ENCODE measurements at regions not wholly inside any gene's neighbourhood (a gene's known extent, or its start where the extent isn't known, plus 50 kb on each side); places are given as distances from the start of the nearest gene placed in this dataset.

GRCh38 chr1:113185463-113186104 lies 112.6 kb downstream of the LRIG2 start:
- H3K4me1 Mint-ChIP-seq: no peaks in the 10 kb centered on the region
- H3K9me3 Mint-ChIP-seq: peaks cover 0 to 18% (median 15%) of the 10 kb centered on the region in 7 donors
- H3K27me3 Mint-ChIP-seq: peaks cover 13 to 37% (median 13%) of the 10 kb centered on the region in 3 donors
- ATAC-seq (ENCODE audit: low read depth in 2 of 2) (no peak), DNase-seq (no peak)
- H3K36me3 Mint-ChIP-seq: no peaks in the 10 kb centered on the region
- H3K27ac Mint-ChIP-seq: no peak overlapping the region
- H3K4me3 Mint-ChIP-seq: no peak overlapping the region

GRCh38 chr1:113190078-113190477 lies 117.1 kb downstream of the LRIG2 start:
- H3K27ac Mint-ChIP-seq: peak overlapping the region in 1 of 6 donors; percentile 74
- ATAC-seq (ENCODE audit: low read depth in 2 of 2): no peak
- no peak overlapping the region for H3K4me3 Mint-ChIP-seq
- H3K27me3 Mint-ChIP-seq: peaks cover 14 to 24% (median 14%) of the 10 kb centered on the region in 3 donors
- H3K4me1 Mint-ChIP-seq: peaks cover 6 to 11% (median 7%) of the 10 kb centered on the region in 3 donors
- H3K36me3 Mint-ChIP-seq: peaks cover 0 to 10% of the 10 kb centered on the region in 2 donors
- no peak for DNase-seq
- H3K9me3 Mint-ChIP-seq: peaks cover 5 to 21% (median 9%) of the 10 kb centered on the region in 7 donors

GRCh38 chr1:113190930-113191329 lies 117.9 kb downstream of the LRIG2 start:
- Mint-ChIP-seq H3K9me3 (peaks cover 0 to 16% (median 6%) of the 10 kb centered on the region in 7 donors), H3K4me1 (peaks cover 6 to 11% (median 7%) of the 10 kb centered on the region in 3 donors), H3K36me3 (peaks cover 0 to 10% of the 10 kb centered on the region in 2 donors), H3K27me3 (peaks cover 14 to 24% (median 14%) of the 10 kb centered on the region in 3 donors), H3K27ac (no peak overlapping the region), H3K4me3 (no peak overlapping the region)
- no peak for ATAC-seq (ENCODE audit: low read depth in 2 of 2)
- DNase-seq: no peak

GRCh38 chr1:113191579-113192076 lies 118.6 kb downstream of the LRIG2 start:
- Mint-ChIP-seq H3K4me3 (no peak overlapping the region), H3K4me1 (peaks cover 6 to 11% (median 7%) of the 10 kb centered on the region in 3 donors), H3K27ac (peak overlapping the region in 1 of 6 donors; percentile 72), H3K27me3 (peaks cover 14 to 24% (median 14%) of the 10 kb centered on the region in 3 donors), H3K9me3 (peaks cover 0 to 14% (median 3%) of the 10 kb centered on the region in 7 donors), H3K36me3 (peaks cover 0 to 10% of the 10 kb centered on the region in 2 donors)
- DNase-seq (no peak), ATAC-seq (ENCODE audit: low read depth in 2 of 2) (no peak)

GRCh38 chr1:113192242-113192641 lies 119.2 kb downstream of the LRIG2 start:
- Mint-ChIP-seq H3K4me3 (no peak overlapping the region), H3K36me3 (peaks cover 0 to 10% of the 10 kb centered on the region in 2 donors), H3K27me3 (peaks cover 14 to 24% (median 14%) of the 10 kb centered on the region in 3 donors), H3K9me3 (peaks cover 0 to 14% (median 3%) of the 10 kb centered on the region in 7 donors), H3K27ac (no peak overlapping the region), H3K4me1 (peaks cover 6 to 11% (median 7%) of the 10 kb centered on the region in 3 donors)
- DNase-seq (no peak), ATAC-seq (ENCODE audit: low read depth in 2 of 2) (peak in 1 of 2 donors; percentile 27)

GRCh38 chr1:113192980-113193379 lies 120.0 kb downstream of the LRIG2 start:
- Mint-ChIP-seq H3K27ac (no peak overlapping the region), H3K9me3 (peaks cover 0 to 10% (median 3%) of the 10 kb centered on the region in 7 donors), H3K4me3 (no peak overlapping the region), H3K27me3 (peaks cover 14 to 24% (median 14%) of the 10 kb centered on the region in 3 donors), H3K36me3 (peaks cover 0 to 10% of the 10 kb centered on the region in 2 donors), H3K4me1 (peaks cover 6 to 11% (median 7%) of the 10 kb centered on the region in 3 donors)
- DNase-seq (no peak), ATAC-seq (ENCODE audit: low read depth in 2 of 2) (no peak)

- Mint-ChIP-seq H3K4me1 (peaks cover 6 to 11% (median 7%) of the 10 kb centered on the region in 3 donors), H3K9me3 (peaks cover 0 to 10% (median 3%) of the 10 kb centered on the region in 7 donors), H3K36me3 (peaks cover 0 to 10% of the 10 kb centered on the region in 2 donors), H3K27ac (no peak overlapping the region), H3K27me3 (peaks cover 2 to 14% (median 11%) of the 10 kb centered on the region in 3 donors), H3K4me3 (no peak overlapping the region)
- no peak for ATAC-seq (ENCODE audit: low read depth in 2 of 2)
- no peak for DNase-seq
These were observed 122.1 kb downstream of the LRIG2 start for GRCh38 chr1:113194846-113195830.

GRCh38 chr1:113197719-113198330 lies 124.8 kb downstream of the LRIG2 start:
- DNase-seq: no peak
- Mint-ChIP-seq H3K4me3 (no peak overlapping the region), H3K27me3 (peaks cover 0 to 9% (median 5%) of the 10 kb centered on the region in 3 donors), H3K9me3 (peaks cover 0 to 7% (median 3%) of the 10 kb centered on the region in 7 donors), H3K27ac (no peak overlapping the region), H3K36me3 (peaks cover 0 to 8% of the 10 kb centered on the region in 2 donors), H3K4me1 (peaks cover 0 to 3% (median 2%) of the 10 kb centered on the region in 3 donors)
- ATAC-seq (ENCODE audit: low read depth in 2 of 2): no peak

- no peak for ATAC-seq (ENCODE audit: low read depth in 2 of 2)
- Mint-ChIP-seq H3K4me1 (no peaks in the 10 kb centered on the region), H3K27me3 (peaks cover 0 to 5% (median 5%) of the 10 kb centered on the region in 3 donors), H3K9me3 (no peaks in the 10 kb centered on the region), H3K27ac (no peak overlapping the region), H3K36me3 (no peaks in the 10 kb centered on the region), H3K4me3 (no peak overlapping the region)
- DNase-seq: no peak
These were observed 125.8 kb downstream of the LRIG2 start for GRCh38 chr1:113198806-113199205.

GRCh38 chr1:113199760-113200455 lies 126.9 kb downstream of the LRIG2 start:
- no peak overlapping the region for H3K4me3 Mint-ChIP-seq
- DNase-seq: no peak
- H3K36me3 Mint-ChIP-seq: no peaks in the 10 kb centered on the region
- H3K4me1 Mint-ChIP-seq: no peaks in the 10 kb centered on the region
- no peak overlapping the region for H3K27ac Mint-ChIP-seq
- peaks cover 0 to 6% (median 0%) of the 10 kb centered on the region in 7 donors for H3K9me3 Mint-ChIP-seq
- peaks cover 0 to 13% (median 0%) of the 10 kb centered on the region in 3 donors for H3K27me3 Mint-ChIP-seq
- ATAC-seq (ENCODE audit: low read depth in 2 of 2): no peak

GRCh38 chr1:113201560-113201959 lies 128.6 kb downstream of the LRIG2 start:
- Mint-ChIP-seq H3K36me3 (no peaks in the 10 kb centered on the region), H3K4me3 (no peak overlapping the region), H3K4me1 (no peaks in the 10 kb centered on the region)

GRCh38 chr1:113205980-113206766 lies 133.2 kb downstream of the LRIG2 start:
- peaks cover 17 to 38% (median 36%) of the 10 kb centered on the region in 3 donors for H3K27me3 Mint-ChIP-seq
- H3K36me3 Mint-ChIP-seq: no peaks in the 10 kb centered on the region

More at GRCh38 chr1:113201560-113201959, 128.6 kb downstream of the LRIG2 start:
- Mint-ChIP-seq H3K27ac (no peak overlapping the region), H3K9me3 (peaks cover 0 to 6% (median 0%) of the 10 kb centered on the region in 7 donors), H3K27me3 (peaks cover 3 to 14% (median 6%) of the 10 kb centered on the region in 3 donors)
- ATAC-seq (ENCODE audit: low read depth in 2 of 2) (no peak), DNase-seq (no peak)

More at GRCh38 chr1:113205980-113206766, 133.2 kb downstream of the LRIG2 start:
- H3K27ac Mint-ChIP-seq: no peak overlapping the region
- DNase-seq (no peak), ATAC-seq (ENCODE audit: low read depth in 2 of 2) (no peak)
- peaks cover 0 to 6% (median 0%) of the 10 kb centered on the region in 7 donors for H3K9me3 Mint-ChIP-seq
- H3K4me1 Mint-ChIP-seq: peaks cover 0 to 8% (median 0%) of the 10 kb centered on the region in 3 donors
- no peak overlapping the region for H3K4me3 Mint-ChIP-seq
